HCEC 1CT (cell line): ENCODE measurements at regions not wholly inside any gene's neighbourhood (a gene's known extent, or its start where the extent isn't known, plus 50 kb on each side); places are given as distances from the start of the nearest gene placed in this dataset.
A peak's percentile ranks its signal among the peaks of the same experiment; 100 is the strongest.
"Not testable (repeated sequence)": the region's sequence is repeated elsewhere in the genome, so short reads cannot be mapped to it uniquely, and the experiment has no call there.

Experiments
- DNase-seq: peaks from one replicate; pipeline ENCODE4 v3.0.0-alpha.2; 2017

DNA sequence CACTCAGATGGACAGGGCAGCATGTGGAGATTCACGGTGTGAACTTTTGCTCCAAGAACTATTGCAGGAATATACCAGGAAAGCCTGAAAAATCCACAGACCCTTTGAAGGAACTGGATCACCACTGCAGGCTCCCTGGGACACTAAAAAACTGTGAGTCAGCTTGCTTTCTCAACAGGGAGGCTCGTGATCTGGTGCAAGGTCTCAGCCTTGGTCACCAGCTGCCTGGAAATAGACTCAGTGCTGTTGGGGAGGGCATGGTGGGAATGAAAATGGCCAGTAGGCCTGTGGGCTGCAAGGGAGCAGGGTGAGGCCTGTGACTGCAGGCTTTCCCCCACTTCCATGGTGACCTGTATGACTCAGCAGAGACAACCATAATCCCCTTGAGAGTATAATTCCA lies 426.4 kb upstream of the RPS6KA3 start:
- DNase-seq, result no peak

GRCh38 chrX:20686256-20686655 lies 419.5 kb upstream of the RPS6KA3 start:
- no peak for DNase-seq

DNA sequence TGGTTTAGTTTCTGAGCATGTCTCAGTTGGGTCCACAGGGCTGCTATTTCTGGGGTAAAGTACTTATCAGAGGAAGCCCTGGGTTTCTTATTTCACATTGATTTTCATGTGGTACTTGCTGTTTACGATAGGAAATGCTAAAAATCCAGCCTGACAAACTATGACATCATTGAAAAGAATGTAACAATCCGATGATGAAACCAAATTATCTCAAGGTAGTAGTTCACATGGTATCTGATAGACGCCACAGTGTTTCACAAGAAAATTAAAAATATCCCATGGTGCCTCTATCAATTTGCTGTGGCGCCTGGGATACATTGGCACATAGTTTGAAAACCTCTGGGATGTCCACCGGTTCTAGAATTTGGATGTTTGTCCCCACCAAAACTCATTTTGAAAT lies 418.9 kb upstream of the RPS6KA3 start:
- DNase-seq, result no peak

- no peak for DNase-seq
These were observed 415.0 kb upstream of the RPS6KA3 start for GRCh38 chrX:20681683-20682082.

DNA sequence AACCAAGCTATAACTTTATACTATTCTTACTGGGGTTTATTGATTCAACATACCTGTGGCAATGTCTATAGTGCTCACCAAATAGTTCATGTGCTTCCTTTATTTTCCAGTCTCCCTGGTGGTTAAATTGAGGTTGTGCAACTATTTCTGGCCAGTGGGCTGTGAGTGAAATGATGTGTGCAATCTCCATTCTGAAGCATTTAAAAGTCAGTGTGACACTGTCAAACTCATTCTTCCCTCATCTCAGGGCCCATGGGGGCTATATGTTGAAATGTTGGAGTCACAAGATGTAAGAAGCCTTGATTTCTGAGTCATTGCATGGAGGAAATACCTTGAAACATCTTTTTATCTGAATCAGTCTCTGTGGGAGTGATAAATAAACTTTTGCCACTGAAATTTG lies 414.3 kb upstream of the RPS6KA3 start:
- DNase-seq, result no peak

- no peak for DNase-seq
These were observed 405.8 kb upstream of the RPS6KA3 start for GRCh38 chrX:20672476-20672875.

DNA sequence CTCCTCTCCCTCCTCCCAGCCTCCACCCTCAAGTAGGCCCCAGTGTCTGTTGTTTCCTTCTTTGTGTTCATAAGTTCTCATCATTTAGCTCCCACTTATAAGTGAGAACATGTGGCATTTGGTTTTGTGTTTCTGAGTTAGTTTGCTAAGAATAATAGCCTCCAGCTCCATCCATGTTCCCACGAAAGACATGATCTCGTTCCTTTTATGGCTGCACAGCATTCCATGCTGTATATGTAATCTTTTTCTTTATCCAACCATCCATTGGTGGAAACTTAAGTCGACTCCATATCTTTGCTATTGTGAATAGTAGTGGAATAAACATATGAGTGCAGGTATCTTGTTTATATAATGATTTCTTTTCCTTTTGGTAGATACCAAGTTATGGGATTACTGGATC lies 405.0 kb upstream of the RPS6KA3 start:
- not testable (repeated sequence) for DNase-seq

GRCh38 chrX:20670611-20671010 lies 403.9 kb upstream of the RPS6KA3 start:
- DNase-seq, result no peak

GRCh38 chrX:20668550-20668949 lies 401.8 kb upstream of the RPS6KA3 start:
- DNase-seq, result no peak

DNA sequence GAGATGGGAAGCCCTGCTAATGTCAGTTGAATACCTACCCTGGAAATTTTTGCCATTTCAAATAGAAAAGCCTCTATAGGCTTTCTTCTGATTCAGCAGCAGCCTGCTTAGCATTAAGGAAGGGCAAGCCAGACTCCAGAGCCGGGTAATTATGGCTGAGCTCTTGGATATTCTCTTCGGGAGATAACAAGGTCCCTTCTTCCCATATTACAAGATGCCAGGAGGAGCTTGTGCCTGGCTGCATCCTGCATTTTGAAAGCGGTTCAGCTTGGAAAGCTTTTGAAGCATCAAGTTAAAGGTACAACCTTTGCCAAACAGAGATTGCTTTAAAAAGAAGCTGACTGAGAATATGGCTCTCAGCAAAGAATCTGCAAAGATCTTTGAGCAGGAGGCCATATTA lies 399.6 kb upstream of the RPS6KA3 start:
- DNase-seq, result no peak

DNA sequence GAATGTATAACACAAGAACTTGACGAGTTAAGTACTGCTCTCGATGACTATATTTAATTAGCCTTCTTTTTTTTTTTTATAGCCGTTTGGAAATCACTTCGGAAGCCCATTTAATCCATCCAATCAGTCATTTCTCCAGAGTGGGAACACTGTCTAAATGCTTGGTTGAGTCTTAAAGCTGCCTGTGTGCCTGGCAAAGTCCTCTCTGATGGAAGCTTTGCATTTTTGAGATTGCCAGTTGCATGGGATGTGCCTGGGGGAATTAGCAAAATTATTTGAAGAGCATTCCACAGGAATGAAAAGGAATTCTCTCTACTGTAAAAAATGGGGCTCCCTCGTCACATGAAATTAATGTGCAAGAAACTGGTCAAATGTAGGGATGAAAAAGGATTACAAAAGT lies 398.8 kb upstream of the RPS6KA3 start:
- DNase-seq, result no peak

DNA sequence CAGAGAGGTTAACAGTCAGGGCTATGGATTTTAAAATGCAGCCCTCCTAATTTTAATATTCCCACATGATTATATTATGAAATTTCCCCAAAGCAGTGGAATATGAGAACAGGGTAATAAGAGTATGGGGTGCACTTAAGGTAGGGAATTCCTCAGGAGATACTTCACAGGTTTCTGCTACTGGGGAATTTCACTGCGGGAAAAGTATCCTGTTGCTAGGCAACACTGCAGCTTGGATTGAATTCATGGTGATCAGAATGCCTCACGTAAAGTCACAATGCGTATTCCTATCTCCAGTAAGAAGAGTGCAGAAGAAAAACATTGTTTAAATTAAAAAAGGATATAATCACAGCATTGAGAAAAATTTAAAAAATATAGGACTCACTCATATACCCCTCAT lies 398.1 kb upstream of the RPS6KA3 start:
- no peak for DNase-seq

DNA sequence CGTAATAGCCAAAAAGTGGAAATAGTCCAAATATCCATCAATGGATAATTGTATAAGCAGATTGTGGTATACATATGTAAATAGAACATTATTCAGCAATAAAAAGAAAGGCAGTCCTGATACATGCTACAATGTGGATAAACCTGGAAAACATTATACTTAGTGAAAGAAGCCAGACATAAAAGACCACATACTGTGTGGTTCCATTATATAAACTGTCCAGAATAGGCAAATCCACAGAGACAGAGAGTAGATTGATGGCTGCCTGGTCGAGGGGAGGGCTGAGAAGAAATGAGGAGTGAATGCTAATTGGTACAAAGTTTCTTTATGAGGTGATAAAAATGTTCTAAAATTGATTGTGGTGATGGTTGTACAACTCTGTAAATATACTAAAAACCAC lies 397.4 kb upstream of the RPS6KA3 start:
- no peak for DNase-seq

DNA sequence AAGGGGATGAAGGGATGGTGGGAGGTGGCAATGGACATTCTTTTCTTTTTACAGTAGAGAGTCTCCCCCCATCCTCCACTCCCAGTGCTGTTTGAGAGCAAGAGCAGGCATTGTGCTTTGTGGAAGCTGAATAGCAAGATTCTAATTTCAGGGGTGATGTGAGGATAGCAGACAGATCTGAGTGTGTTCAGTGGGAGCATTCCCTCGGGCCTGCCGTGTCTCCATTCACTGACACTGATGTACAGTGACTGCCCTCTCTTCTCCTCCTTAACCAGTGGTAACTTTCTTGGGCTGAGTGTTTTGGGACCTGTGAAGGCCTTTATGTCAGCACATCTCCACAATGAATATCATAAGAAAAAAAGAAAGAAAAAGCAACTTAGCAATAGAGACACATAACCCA lies 396.6 kb upstream of the RPS6KA3 start:
- no peak for DNase-seq

- DNase-seq, result no peak
These were observed 390.0 kb upstream of the RPS6KA3 start for GRCh38 chrX:20656721-20657120.

DNA sequence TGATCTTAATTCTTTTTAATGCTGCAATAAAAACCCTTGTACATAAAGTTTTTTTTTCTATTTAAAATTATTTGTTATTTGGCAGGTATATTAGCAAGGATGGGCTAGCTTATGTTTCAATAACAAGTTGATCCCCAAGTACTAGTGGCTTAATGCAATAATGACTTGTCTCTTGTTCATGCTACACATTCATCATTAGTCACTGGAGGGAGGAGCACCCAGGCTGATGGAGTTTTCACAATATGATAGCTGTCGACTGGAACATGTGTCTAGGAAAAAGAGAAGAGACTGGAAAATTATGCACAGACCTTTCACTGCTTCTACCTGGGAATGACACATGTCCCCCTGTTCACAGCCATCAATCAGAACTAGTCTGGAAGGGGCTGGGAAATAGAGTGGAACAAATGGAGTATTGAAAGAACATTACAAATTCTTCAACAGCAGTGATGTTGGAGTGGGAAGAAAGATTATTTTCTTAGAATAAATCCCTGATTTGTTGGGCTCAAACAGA lies 387.9 kb upstream of the RPS6KA3 start:
- DNase-seq, result no peak

GRCh38 chrX:20653070-20653469 lies 386.4 kb upstream of the RPS6KA3 start:
- DNase-seq, result no peak

DNA sequence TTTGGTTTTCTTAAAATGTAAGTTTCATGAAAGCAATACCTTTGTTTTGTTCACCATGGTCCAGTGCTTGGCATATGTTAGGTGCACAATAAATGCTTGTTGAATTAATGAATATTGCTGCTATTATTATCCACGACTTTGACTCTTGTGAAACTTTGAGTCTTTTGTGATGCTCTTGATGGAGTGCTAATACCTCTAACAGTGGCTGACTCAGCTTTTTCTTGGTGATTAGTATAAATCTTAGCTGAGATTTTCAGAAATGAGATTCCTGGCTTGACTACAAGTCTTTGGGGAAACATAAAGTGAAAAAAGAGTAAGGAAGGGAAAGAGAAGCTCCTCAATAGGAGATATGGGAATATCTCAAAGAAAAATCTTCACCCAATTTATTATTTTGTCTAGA lies 375.2 kb upstream of the RPS6KA3 start:
- no peak for DNase-seq

DNA sequence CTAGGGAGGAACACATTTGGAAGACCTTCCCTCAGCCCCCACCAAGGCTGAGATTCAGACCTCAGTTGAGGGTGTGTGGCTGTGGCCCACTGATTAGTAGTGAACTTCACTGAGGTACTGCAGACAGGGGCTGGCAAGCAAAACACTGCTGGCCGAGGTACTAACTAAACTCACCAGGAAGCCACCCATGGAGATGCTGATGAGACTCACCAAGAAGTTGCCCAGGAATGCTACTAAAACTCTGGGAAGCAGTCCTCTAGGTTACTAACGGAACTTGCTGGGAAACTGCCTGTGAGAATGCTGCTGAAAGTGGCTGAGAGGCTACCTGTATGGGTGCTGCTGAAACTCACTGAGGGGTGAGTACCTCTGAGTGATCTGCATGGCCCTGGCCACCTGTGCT lies 372.4 kb upstream of the RPS6KA3 start:
- no peak for DNase-seq

DNA sequence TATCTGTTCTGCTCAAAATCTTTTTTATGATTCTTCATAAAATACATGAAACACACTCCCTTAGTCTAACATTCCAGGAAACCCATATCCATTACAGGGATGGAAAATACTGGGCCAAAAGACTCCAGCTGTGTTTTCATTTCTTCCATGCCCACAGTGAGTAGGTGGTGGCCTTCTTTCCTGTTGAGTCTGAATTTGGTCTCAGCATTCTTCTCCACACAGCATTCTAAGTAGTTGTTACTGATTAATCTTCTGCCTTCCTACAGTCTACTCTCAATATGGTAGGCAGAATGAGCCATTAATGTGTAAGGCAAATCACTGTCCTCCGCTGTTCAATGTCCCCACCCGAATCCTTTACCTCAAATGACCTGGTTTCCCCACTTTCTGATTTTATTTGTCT lies 370.6 kb upstream of the RPS6KA3 start:
- no peak for DNase-seq

GRCh38 chrX:20633451-20633850 lies 366.7 kb upstream of the RPS6KA3 start:
- DNase-seq, result no peak

DNA sequence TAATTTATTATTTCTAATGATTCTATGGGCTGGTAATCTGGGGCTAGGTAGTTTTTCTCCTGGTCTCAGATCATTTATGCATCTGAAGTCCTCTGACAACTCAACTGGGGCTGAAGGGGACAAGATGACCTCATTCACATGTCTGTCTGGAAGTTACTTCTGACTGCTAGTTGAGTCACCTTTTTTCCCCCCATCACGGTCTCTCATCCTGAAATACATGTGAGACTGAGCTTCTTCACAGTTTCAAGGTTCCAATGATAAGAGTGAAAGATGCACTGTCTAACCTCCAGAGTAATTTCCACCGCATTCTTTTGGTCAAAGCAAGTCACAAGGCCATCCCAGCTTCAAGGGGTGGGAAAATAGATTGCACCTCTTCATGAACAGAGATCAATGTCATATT lies 356.7 kb upstream of the RPS6KA3 start:
- no peak for DNase-seq

- DNase-seq, result peak; percentile 52
These were observed 353.6 kb upstream of the RPS6KA3 start for GRCh38 chrX:20620306-20620705.

DNA sequence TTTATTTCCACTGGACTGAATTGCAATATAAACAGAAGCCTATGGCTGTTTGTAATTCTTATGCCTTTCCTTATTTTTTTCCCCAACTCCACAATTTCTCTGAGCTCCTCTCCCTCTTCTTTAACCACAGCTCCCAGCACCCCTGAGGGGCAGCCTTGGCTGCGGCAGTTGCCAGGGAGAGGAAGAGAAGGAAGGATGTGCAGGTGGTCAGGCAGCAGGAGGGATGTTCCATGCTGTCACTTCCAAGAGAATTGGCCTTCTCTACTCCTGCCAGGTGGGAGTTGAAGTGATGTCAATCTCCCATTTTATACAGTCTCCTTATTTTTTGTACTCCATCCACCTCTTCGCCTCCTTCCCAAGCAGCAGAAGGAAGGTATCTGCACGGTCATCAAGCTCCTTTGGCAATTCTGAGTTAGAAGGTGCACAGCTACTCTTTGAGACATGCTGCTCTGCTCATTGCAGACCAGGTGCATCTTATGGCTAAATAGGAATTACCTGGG lies 343.3 kb upstream of the RPS6KA3 start:
- DNase-seq, result no peak

GRCh38 chrX:20606831-20607230 lies 340.1 kb upstream of the RPS6KA3 start:
- DNase-seq, result no peak

GRCh38 chrX:20596856-20597255 lies 330.1 kb upstream of the RPS6KA3 start:
- DNase-seq, result no peak
